ENCODE measurements at regions not wholly inside any gene's neighbourhood (a gene's known extent, or its start where the extent isn't known, plus 50 kb on each side); places are given as distances from the start of the nearest gene placed in this dataset.

GRCh38 chr5:125190232-125191087 lies 444.0 kb upstream of the ZNF608 start:
- no peak for DNase-seq

DNA sequence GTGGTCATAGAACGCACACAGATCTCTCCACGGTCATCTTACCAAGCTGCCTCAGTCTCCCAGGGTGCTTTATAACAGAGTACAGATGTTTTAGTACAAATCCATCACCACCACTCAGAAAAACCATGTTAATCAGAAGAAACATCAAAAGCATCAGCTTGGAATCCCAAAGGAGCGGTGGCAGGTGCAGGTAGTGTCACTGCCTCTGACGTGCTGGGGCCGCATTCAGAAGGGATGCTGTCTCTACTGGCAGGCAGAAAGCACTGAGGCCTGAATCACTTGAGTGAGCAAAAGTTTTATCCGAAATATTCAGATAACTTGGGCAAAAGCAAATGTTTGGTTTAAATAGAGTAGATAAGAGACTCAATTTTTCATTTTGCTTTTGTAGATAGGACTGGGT lies 448.4 kb upstream of the ZNF608 start:
- DNase-seq, result no peak

DNA sequence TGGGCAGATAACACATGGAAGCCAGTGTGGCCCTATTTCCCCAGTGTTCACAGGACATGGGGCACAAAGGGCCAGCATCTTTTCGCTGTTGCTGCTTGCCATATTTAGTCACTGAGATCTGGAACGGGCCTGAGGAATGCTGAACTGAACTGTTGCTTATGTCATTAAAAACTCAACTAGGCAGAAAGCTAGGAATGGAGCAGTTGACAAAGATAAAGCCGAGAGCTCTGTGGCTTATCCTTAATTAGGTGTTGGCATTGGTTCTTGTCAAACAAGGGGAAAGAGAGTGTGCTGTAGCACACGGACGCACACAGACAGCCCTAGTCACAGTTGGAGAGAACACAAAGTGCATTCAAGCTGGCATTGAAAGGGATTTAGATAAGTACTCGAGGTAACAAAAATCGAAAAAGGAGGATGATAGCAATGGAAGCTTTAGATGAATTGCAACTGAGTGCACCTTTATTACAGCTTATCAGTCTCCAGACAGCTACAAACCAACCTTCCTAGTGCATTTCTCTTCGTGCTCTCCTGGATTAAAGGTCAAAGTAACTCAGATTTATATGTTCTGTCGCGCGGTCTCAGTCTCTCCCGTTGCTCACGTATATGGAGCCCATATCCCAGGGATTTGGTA lies 450.2 kb upstream of the ZNF608 start:
- DNase-seq, result no peak

DNA sequence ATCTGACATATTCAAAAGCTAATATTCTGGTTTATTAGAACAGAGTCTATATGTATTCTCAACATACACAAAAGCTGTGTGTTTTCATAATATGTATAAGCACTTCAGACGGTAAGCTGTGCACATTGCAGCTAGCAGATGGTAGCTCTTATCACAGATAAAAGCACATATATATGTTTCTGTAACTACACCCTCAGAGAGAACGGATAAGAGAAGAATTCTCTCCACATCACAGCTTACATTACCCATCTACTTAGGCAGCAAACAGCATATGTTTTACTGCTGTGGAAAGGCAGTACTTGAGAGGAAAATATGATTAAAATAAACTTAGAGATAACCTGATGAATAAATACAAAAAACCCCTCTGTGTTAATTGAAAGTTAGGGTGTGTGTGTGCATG lies 450.9 kb upstream of the ZNF608 start:
- DNase-seq, result no peak

- peak; percentile 56 for DNase-seq
These were observed 452.0 kb upstream of the ZNF608 start for GRCh38 chr5:125198270-125198974.

- no peak for DNase-seq
These were observed 452.9 kb upstream of the ZNF608 start for GRCh38 chr5:125199373-125199772.

GRCh38 chr5:125199968-125200865 lies 453.8 kb upstream of the ZNF608 start:
- no peak for DNase-seq

GRCh38 chr5:125200866-125201373 lies 454.5 kb upstream of the ZNF608 start:
- no peak for DNase-seq

- DNase-seq, result no peak
These were observed 455.1 kb upstream of the ZNF608 start for GRCh38 chr5:125201446-125202052.

DNA sequence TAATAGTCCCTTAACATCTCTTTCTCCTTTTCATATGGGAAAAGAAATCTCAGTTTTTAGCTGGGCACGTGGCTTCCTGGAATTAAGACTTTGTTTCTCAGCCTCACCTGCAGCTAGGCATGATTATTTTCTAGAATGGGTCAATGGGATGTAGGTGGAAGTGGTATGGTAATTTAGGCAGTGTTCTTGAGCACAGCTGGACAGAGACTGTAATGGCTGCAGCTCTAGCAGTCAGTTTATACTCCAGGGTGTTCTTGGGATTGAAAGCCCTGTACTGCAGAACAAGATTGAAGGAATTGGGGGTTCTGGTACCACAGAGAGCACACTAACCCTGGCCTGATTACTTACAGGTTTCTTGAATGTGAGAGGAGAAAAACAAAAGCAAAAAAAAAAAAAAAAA lies 455.9 kb upstream of the ZNF608 start:
- DNase-seq, result no peak

GRCh38 chr5:125202871-125203438 lies 456.5 kb upstream of the ZNF608 start:
- DNase-seq, result no peak

DNA sequence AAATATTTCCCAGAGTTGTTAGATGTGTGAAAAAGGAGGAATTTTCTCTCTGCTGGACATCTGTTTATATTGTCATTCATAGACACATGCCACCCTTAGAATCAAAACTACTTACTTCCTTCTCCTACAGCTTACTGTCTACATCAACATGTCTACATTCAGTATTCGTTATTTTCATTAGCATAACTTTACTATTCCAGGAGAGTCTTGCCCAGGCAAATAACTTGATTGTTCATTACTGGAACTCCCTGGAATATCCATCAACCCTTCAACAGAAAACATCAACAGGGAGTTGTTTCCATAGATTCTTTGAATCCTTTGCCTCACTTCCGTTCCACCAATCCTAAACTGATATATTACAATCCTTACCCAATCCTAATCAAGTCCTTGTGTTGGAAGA lies 457.5 kb upstream of the ZNF608 start:
- DNase-seq, result no peak

- no peak for DNase-seq
These were observed 459.3 kb upstream of the ZNF608 start for GRCh38 chr5:125205601-125206225.

DNA sequence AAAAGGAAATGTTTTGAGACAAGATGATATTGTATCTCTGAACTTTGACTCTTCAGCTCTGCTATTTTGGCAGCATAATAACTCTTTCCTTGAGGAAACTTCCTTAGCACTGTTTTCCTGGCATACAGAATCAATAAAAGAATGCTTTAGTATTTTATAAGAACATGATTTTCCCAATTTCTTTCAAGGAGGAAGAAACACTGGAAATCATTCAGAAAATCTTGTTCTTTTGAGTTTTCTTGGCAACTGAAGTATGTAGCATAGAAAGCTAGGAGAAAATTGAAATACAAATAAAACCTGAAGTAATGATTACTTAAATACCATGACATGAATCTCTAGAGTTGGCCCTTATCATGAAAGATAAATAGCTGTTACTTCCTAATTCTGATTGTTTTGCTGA lies 461.4 kb upstream of the ZNF608 start:
- no peak for DNase-seq

DNA sequence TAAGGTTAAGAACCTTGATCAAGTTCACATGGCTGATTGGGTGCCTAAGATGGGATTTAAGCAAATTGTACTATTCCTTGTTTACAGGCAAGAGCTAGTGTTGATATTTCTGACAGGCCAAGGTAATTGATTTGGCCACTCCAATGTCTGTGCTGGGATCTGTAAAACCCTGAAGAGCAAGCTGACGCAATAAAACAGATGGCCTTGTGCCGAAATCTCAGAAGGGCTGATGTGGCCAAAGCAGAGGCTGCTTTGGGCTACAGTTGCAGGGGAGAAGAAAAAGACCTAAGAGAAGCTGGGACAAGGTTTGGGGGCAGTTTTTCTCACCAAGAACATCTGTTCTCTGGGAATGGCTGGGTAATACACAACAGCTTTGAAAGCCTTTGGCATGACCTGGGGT lies 463.2 kb upstream of the ZNF608 start:
- no peak for DNase-seq

- no peak for DNase-seq
These were observed 464.0 kb upstream of the ZNF608 start for GRCh38 chr5:125210242-125210947.

DNA sequence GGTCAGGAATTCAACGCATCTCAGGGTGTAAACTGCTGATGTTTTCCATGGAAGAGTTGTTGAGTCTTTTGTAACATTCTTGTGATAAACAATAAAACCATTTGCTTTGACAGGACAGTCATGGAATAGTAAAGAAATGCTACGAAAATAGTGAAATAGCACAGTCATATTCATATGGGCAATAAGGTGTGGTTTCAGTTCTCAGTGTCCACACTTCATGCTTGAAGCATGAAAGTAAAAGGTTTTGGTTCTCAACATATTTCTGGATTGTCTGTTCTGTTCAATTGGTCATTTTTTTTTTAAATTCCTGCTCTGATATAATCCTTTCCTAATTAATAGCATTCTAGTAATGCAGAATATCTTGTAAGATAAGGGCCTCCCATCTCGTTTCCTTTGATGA lies 467.6 kb upstream of the ZNF608 start:
- DNase-seq, result no peak

GRCh38 chr5:125215593-125215992 lies 469.2 kb upstream of the ZNF608 start:
- DNase-seq, result no peak

GRCh38 chr5:125219710-125220109 lies 473.3 kb upstream of the ZNF608 start:
- no peak for DNase-seq

- DNase-seq, result no peak
These were observed 473.8 kb upstream of the ZNF608 start for GRCh38 chr5:125220284-125220683.
